ENCODE measurements at regions not wholly inside any gene's neighbourhood (a gene's known extent, or its start where the extent isn't known, plus 50 kb on each side); places are given as distances from the start of the nearest gene placed in this dataset.

GRCh38 chr3:165603196-165603595, 234.0 kb downstream of the BCHE start:
- TF ChIP-seq, protein P1, sequence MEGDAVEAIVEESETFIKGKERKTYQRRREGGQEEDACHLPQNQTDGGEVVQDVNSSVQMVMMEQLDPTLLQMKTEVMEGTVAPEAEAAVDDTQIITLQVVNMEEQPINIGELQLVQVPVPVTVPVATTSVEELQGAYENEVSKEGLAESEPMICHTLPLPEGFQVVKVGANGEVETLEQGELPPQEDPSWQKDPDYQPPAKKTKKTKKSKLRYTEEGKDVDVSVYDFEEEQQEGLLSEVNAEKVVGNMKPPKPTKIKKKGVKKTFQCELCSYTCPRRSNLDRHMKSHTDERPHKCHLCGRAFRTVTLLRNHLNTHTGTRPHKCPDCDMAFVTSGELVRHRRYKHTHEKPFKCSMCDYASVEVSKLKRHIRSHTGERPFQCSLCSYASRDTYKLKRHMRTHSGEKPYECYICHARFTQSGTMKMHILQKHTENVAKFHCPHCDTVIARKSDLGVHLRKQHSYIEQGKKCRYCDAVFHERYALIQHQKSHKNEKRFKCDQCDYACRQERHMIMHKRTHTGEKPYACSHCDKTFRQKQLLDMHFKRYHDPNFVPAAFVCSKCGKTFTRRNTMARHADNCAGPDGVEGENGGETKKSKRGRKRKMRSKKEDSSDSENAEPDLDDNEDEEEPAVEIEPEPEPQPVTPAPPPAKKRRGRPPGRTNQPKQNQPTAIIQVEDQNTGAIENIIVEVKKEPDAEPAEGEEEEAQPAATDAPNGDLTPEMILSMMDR (IDR thresholded peaks at IDR 0.05): no peak
- TF ChIP-seq POLR2A (IDR thresholded peaks at IDR 0.05): no peak

Measured in right lobe of liver (tissue), 4 donors.